Loucy (cell line): ENCODE measurements at regions not wholly inside any gene's neighbourhood (a gene's known extent, or its start where the extent isn't known, plus 50 kb on each side); places are given as distances from the start of the nearest gene placed in this dataset.
A peak's percentile ranks its signal among the peaks of the same experiment; 100 is the strongest.

Experiments
- H2AFZ ChIP-seq: fragments of 200-600 bp; sonication (generic); 2 replicates; pipeline ENCODE4 v1.6.0; 2016; ENCODE audit warnings: antibody characterized with exemption, mild to moderate bottlenecking, low read length, moderate library complexity
- H3F3A ChIP-seq: fragments of 200-600 bp; 2 replicates; pipeline ENCODE4 v1.6.0; 2016; ENCODE audit warnings: antibody characterized with exemption, low read depth, mild to moderate bottlenecking
- H3K27me3 ChIP-seq: fragments of 200-600 bp; sonication (generic); 2 replicates; pipeline ENCODE4 v1.6.1; 2014; ENCODE audit warnings: low read length, mild to moderate bottlenecking; ENCODE audit not compliant: insufficient read depth, poor library complexity, severe bottlenecking
- H3K36me3 ChIP-seq: fragments of 200-600 bp; sonication (generic); 2 replicates; pipeline ENCODE4 v1.6.1; 2016; ENCODE audit warnings: low read length; ENCODE audit not compliant: insufficient read depth
- H3K4me1 ChIP-seq: fragments of 200-600 bp; sonication (generic); 2 replicates; pipeline ENCODE4 v1.5.1; 2014; ENCODE audit warnings: low read length, mild to moderate bottlenecking; ENCODE audit not compliant: insufficient read depth, poor library complexity, severe bottlenecking
- H3K4me2 ChIP-seq: fragments of 200-600 bp; sonication (generic); 2 replicates; pipeline ENCODE4 v1.6.0; 2014; ENCODE audit warnings: antibody characterized with exemption, low read length, low read depth, mild to moderate bottlenecking; ENCODE audit not compliant: poor library complexity, severe bottlenecking
- H3K4me3 ChIP-seq: fragments of 200-600 bp; sonication (generic); 2 replicates; pipeline ENCODE4 v1.5.1; 2014; ENCODE audit warnings: low read length, mild to moderate bottlenecking, mixed read lengths; ENCODE audit not compliant: poor library complexity, severe bottlenecking
- H3K79me2 ChIP-seq: fragments of 200-600 bp; sonication (generic); 2 replicates; pipeline ENCODE4 v1.6.1; 2014; ENCODE audit warnings: low read length; ENCODE audit not compliant: insufficient read depth
- H3K9ac ChIP-seq: fragments of 200-600 bp; sonication (generic); 2 replicates; pipeline ENCODE4 v1.6.0; 2014; ENCODE audit warnings: mild to moderate bottlenecking, low read depth, low read length, moderate library complexity; ENCODE audit not compliant: poor library complexity, severe bottlenecking
- H3K9me2 ChIP-seq: fragments of 200-600 bp; sonication (generic); replicated peaks from 2 replicates; pipeline ENCODE4 v1.6.1; 2016; ENCODE audit warnings: low read depth, low read length, mixed read lengths
- H3K9me3 ChIP-seq: fragments of 200-600 bp; sonication (generic); 2 replicates; pipeline ENCODE4 v1.6.1; 2014; ENCODE audit warnings: mild to moderate bottlenecking, antibody characterized with exemption, low read length, low read depth; ENCODE audit not compliant: insufficient read depth
- H4K20me1 ChIP-seq: fragments of 200-600 bp; sonication (generic); 2 replicates; pipeline ENCODE4 v1.6.0; 2014; ENCODE audit warnings: antibody characterized with exemption, low read length, mild to moderate bottlenecking; ENCODE audit not compliant: insufficient read depth, poor library complexity, severe bottlenecking
- CTCF ChIP-seq: fragments of 200-600 bp; sonication (generic); conservative IDR thresholded peaks from 2 replicates; pipeline ENCODE4 v1.5.1; 2014; ENCODE audit warnings: mild to moderate bottlenecking, antibody characterized with exemption, low read length
- EZH2phosphoT487 ChIP-seq: fragments of 200-600 bp; IDR thresholded peaks from 2 replicates; pipeline ENCODE4 v1.6.1; 2018; ENCODE audit warnings: antibody characterized with exemption, mild to moderate bottlenecking, moderate library complexity, borderline replicate concordance

GRCh38 chr2:71799013-71799575 is 345.7 kb downstream of the DYSF start:
- Histone ChIP-seq H3K27me3 (no peaks in the 10 kb centered on the region), H3K9me3 (no peaks in the 10 kb centered on the region), H3F3A (no peaks in the 10 kb centered on the region), H3K36me3 (no peaks in the 10 kb centered on the region), H3K4me2 (no peak overlapping the region), H3K9me2 (no peaks in the 10 kb centered on the region), H3K79me2 (no peaks in the 10 kb centered on the region), H3K4me1 (no peaks in the 10 kb centered on the region), H3K4me3 (no peak overlapping the region), H4K20me1 (no peaks in the 10 kb centered on the region), H3K9ac (no peak overlapping the region), H2AFZ (no peak overlapping the region)
- TF ChIP-seq EZH2phosphoT487 (no peak), CTCF (no peak)

- Histone ChIP-seq H3K79me2 (no peaks in the 10 kb centered on the region), H3K27me3 (no peaks in the 10 kb centered on the region), H3K9ac (no peak overlapping the region), H3K9me3 (no peaks in the 10 kb centered on the region), H3F3A (no peaks in the 10 kb centered on the region), H3K36me3 (no peaks in the 10 kb centered on the region), H4K20me1 (no peaks in the 10 kb centered on the region), H3K4me2 (no peak overlapping the region), H3K9me2 (no peaks in the 10 kb centered on the region), H3K4me1 (no peaks in the 10 kb centered on the region), H3K4me3 (no peak overlapping the region), H2AFZ (no peak overlapping the region)
- peak; percentile 78 for TF ChIP-seq CTCF
- no peak for TF ChIP-seq EZH2phosphoT487
Observed at GRCh38 chr2:71798266-71799012, 345.1 kb downstream of the DYSF start.

- H3K9me3 ChIP-seq, result no peaks in the 10 kb centered on the region
- no peaks in the 10 kb centered on the region for H3K4me1 ChIP-seq
- H3K4me3 ChIP-seq, result no peak overlapping the region
- H2AFZ ChIP-seq, result no peak overlapping the region
- no peaks in the 10 kb centered on the region for H3K36me3 ChIP-seq
- H4K20me1 ChIP-seq, result no peaks in the 10 kb centered on the region
- H3K27me3 ChIP-seq, result no peaks in the 10 kb centered on the region
- no peak overlapping the region for H3K9ac ChIP-seq
- H3K79me2 ChIP-seq, result no peaks in the 10 kb centered on the region
- TF ChIP-seq CTCF (no peak), EZH2phosphoT487 (no peak)
- no peaks in the 10 kb centered on the region for H3F3A ChIP-seq
- H3K9me2 ChIP-seq, result no peaks in the 10 kb centered on the region
- no peak overlapping the region for H3K4me2 ChIP-seq
Observed at GRCh38 chr2:71797035-71797810, 343.9 kb downstream of the DYSF start.
